HL-60 (cell line): ENCODE measurements at regions not wholly inside any gene's neighbourhood (a gene's known extent, or its start where the extent isn't known, plus 50 kb on each side); places are given as distances from the start of the nearest gene placed in this dataset.
"Not testable (repeated sequence)": the region's sequence is repeated elsewhere in the genome, so short reads cannot be mapped to it uniquely, and the experiment has no call there.

Experiments
- DNase-seq, 2 experiments: peaks; one replicate each; pipeline ENCODE4 v3.0.0-alpha.2; 2010 to 2020; ENCODE audit warnings: low read depth in 1 of 2, low spot score in 1 of 2
- H3K27ac ChIP-seq: fragments of 250-450 bp; sonication (Bioruptor Pico); replicated peaks from 2 replicates; pipeline ENCODE4 v1.5.1; 2020; ENCODE audit warnings: mild to moderate bottlenecking, moderate library complexity
- H3K27me3 ChIP-seq: fragments of 250-450 bp; sonication (Bioruptor Pico); 2 replicates; pipeline ENCODE4 v1.5.1; 2021; ENCODE audit warnings: mild to moderate bottlenecking, moderate library complexity; ENCODE audit not compliant: insufficient read depth, poor library complexity, severe bottlenecking
- H3K4me3 ChIP-seq: replicated peaks from 2 replicates; pipeline ENCODE4 v1.5.1; 2011; ENCODE audit warnings: mild to moderate bottlenecking, control low read depth, low read length; ENCODE audit not compliant: insufficient read depth
- CTCF ChIP-seq: IDR thresholded peaks from one replicate; pipeline ENCODE4 v1.5.1; 2011; ENCODE audit warnings: low read length, control low read depth, inconsistent platforms; ENCODE audit not compliant: insufficient read depth
- GABPA ChIP-seq: IDR thresholded peaks from 2 replicates; pipeline ENCODE4 v1.6.1; 2012; ENCODE audit warnings: low read depth
- POLR2AphosphoS5 ChIP-seq: IDR thresholded peaks from 2 replicates; pipeline ENCODE4 v1.6.1; 2012; ENCODE audit warnings: low read depth
- REST ChIP-seq: IDR thresholded peaks from 2 replicates; pipeline ENCODE4 v1.6.1; 2012; ENCODE audit warnings: low read depth; ENCODE audit not compliant: insufficient replicate concordance
- SPI1 ChIP-seq: IDR thresholded peaks from 2 replicates; pipeline ENCODE4 v1.6.1; 2012; ENCODE audit warnings: low read depth, mild to moderate bottlenecking, borderline replicate concordance

GRCh38 chr13:63285426-63285825, 1869.8 kb upstream of the PCDH20 start:
- Histone ChIP-seq H3K4me3 (no peak overlapping the region), H3K27ac (no peak overlapping the region), H3K27me3 (no peaks in the 10 kb centered on the region)
- TF ChIP-seq CTCF (no peak), SPI1 (no peak), GABPA (no peak), POLR2AphosphoS5 (no peak), REST (no peak)
- no peak for DNase-seq

GRCh38 chr13:63279136-63279535, 1863.5 kb upstream of the PCDH20 start:
- no peak overlapping the region for H3K27ac ChIP-seq
- TF ChIP-seq POLR2AphosphoS5 (no peak), SPI1 (no peak)
- DNase-seq, result no peak

GRCh38 chr13:63274772-63275171, 1859.1 kb upstream of the PCDH20 start:
- H3K27me3 ChIP-seq, result no peaks in the 10 kb centered on the region
- DNase-seq, result no peak
- no peak overlapping the region for H3K27ac ChIP-seq
- no peak overlapping the region for H3K4me3 ChIP-seq
- no peak for TF ChIP-seq CTCF
- TF ChIP-seq GABPA, result no peak
- TF ChIP-seq POLR2AphosphoS5, result no peak
- TF ChIP-seq REST, result no peak
- no peak for TF ChIP-seq SPI1

More at GRCh38 chr13:63279136-63279535, 1863.5 kb upstream of the PCDH20 start:
- no peaks in the 10 kb centered on the region for H3K27me3 ChIP-seq
- H3K4me3 ChIP-seq, result no peak overlapping the region

- no peak overlapping the region for H3K4me3 ChIP-seq
- DNase-seq, result no peak
- H3K27ac ChIP-seq, result no peak overlapping the region
- TF ChIP-seq GABPA (no peak), REST (no peak), CTCF (no peak), POLR2AphosphoS5 (no peak), SPI1 (no peak)
- H3K27me3 ChIP-seq, result no peaks in the 10 kb centered on the region
Measured at GRCh38 chr13:63249411-63250187, 1834.0 kb upstream of the PCDH20 start.

GRCh38 chr13:63236667-63237396, 1821.2 kb upstream of the PCDH20 start:
- H3K27me3 ChIP-seq, H3K4me3 ChIP-seq, H3K27ac ChIP-seq, DNase-seq: not testable (repeated sequence)
